ENCODE measurements at regions not wholly inside any gene's neighbourhood (a gene's known extent, or its start where the extent isn't known, plus 50 kb on each side); places are given as distances from the start of the nearest gene placed in this dataset.

- Histone ChIP-seq H3K27ac (no peak overlapping the region), H3K4me3 (no peak overlapping the region), H3K36me3 (no peaks in the 10 kb centered on the region), H3K9me3 (no peaks in the 10 kb centered on the region), H3K27me3 (replicated peaks; ENCODE audit: insufficient read depth) (no peaks in the 10 kb centered on the region), H3K4me1 (ENCODE audit: control insufficient read depth in 1 of 2, low read depth in 2 of 2) (no peaks in the 10 kb centered on the region)
- no peak for TF ChIP-seq CTCF (IDR thresholded peaks at IDR 0.05)
- no peak for ATAC-seq (ENCODE audit: insufficient number of reproducible peaks, low FRiP score, low read depth)
- no peak for DNase-seq (ENCODE audit: low spot score)
Observed at GRCh38 chr17:69995476-69995875, 79.5 kb upstream of the KCNJ16 start.

- ATAC-seq (ENCODE audit: insufficient number of reproducible peaks, low FRiP score, low read depth) (no peak), DNase-seq (ENCODE audit: low spot score) (no peak)
- Histone ChIP-seq H3K9me3 (no peaks in the 10 kb centered on the region), H3K27ac (no peak overlapping the region), H3K36me3 (no peaks in the 10 kb centered on the region), H3K27me3 (replicated peaks; ENCODE audit: insufficient read depth) (no peaks in the 10 kb centered on the region), H3K4me1 (ENCODE audit: control insufficient read depth in 1 of 2, low read depth in 2 of 2) (no peaks in the 10 kb centered on the region), H3K4me3 (no peak overlapping the region)
- no peak for TF ChIP-seq CTCF (IDR thresholded peaks at IDR 0.05)
Observed at GRCh38 chr17:69997332-69997731, 77.7 kb upstream of the KCNJ16 start.

- DNase-seq (ENCODE audit: low spot score): no peak
- H3K4me3 ChIP-seq: no peak overlapping the region
- H3K27ac ChIP-seq: no peak overlapping the region
- no peaks in the 10 kb centered on the region for H3K36me3 ChIP-seq
- H3K27me3 ChIP-seq (replicated peaks; ENCODE audit: insufficient read depth): no peaks in the 10 kb centered on the region
- H3K4me1 ChIP-seq (ENCODE audit: control insufficient read depth in 1 of 2, low read depth in 2 of 2): no peaks in the 10 kb centered on the region
- no peak for TF ChIP-seq CTCF (IDR thresholded peaks at IDR 0.05)
- no peaks in the 10 kb centered on the region for H3K9me3 ChIP-seq
- ATAC-seq (ENCODE audit: insufficient number of reproducible peaks, low FRiP score, low read depth): no peak
Observed at GRCh38 chr17:69999253-69999652, 75.8 kb upstream of the KCNJ16 start.

GRCh38 chr17:70006159-70006558 is 68.9 kb upstream of the KCNJ16 start:
- no peak for TF ChIP-seq CTCF (IDR thresholded peaks at IDR 0.05)
- Histone ChIP-seq H3K4me3 (no peak overlapping the region), H3K36me3 (no peaks in the 10 kb centered on the region), H3K27ac (no peak overlapping the region), H3K9me3 (no peaks in the 10 kb centered on the region), H3K27me3 (replicated peaks; ENCODE audit: insufficient read depth) (no peaks in the 10 kb centered on the region), H3K4me1 (ENCODE audit: control insufficient read depth in 1 of 2, low read depth in 2 of 2) (no peaks in the 10 kb centered on the region)
- DNase-seq (ENCODE audit: low spot score) (no peak), ATAC-seq (ENCODE audit: insufficient number of reproducible peaks, low FRiP score, low read depth) (no peak)

- Histone ChIP-seq H3K36me3 (no peaks in the 10 kb centered on the region), H3K9me3 (no peaks in the 10 kb centered on the region), H3K4me3 (no peak overlapping the region), H3K27me3 (replicated peaks; ENCODE audit: insufficient read depth) (no peaks in the 10 kb centered on the region), H3K4me1 (ENCODE audit: control insufficient read depth in 1 of 2, low read depth in 2 of 2) (no peaks in the 10 kb centered on the region), H3K27ac (no peak overlapping the region)
- no peak for DNase-seq (ENCODE audit: low spot score)
- ATAC-seq (ENCODE audit: insufficient number of reproducible peaks, low FRiP score, low read depth): no peak
- TF ChIP-seq CTCF (IDR thresholded peaks at IDR 0.05): no peak
Observed at GRCh38 chr17:70011750-70012149, 63.3 kb upstream of the KCNJ16 start.

Measured in thoracic aorta (tissue), 2 donors.